GM19397 (cell line): ENCODE measurements at regions not wholly inside any gene's neighbourhood (a gene's known extent, or its start where the extent isn't known, plus 50 kb on each side); places are given as distances from the start of the nearest gene placed in this dataset.

Experiments
- ATAC-seq: cut with Tn5 transposase; IDR thresholded peaks from one replicate; pipeline ENCODE4 v1.9.1; 2021; ENCODE audit warnings: mild to moderate bottlenecking, moderate library complexity; ENCODE audit not compliant: unreplicated experiment

DNA sequence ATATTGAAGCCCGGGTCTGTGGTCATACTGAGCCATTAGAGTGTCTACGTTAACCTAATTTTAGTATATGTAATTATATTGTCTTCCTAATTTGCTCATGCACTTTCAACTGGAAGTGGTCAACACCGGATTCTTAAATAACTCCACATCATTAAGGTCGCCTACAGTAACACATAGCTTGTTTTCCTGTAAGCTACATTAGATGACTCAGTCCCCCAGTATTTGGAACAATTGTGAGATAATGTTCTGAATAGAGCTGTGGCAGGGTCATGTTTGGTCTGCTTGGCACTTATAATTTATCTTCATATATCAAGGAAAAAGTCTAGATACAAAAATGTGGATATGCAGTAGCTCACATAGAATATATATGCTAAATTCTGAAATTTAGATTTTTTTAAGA lies 486.2 kb downstream of the IGSF11 start:
- ATAC-seq, result no peak

DNA sequence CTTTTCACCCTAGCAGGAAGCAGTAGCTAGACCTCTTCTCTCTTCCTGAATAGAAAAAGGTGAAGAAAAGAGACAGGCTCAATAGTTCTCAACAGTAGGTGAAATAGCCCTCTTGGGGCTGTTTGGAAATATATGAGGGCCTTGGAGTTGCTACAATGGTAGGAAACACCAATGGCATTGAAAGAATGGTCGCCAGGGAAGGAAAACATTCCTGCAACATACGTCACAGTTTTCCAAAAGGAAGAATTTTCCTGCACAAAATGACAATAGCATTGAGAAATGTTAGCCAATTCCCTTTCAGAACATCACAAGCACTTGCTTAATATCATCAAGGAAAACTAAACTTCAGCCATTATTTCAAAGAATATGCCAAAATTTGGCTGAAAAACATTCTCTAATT lies 484.5 kb downstream of the IGSF11 start:
- no peak for ATAC-seq

- ATAC-seq, result no peak
Measured at GRCh38 chr3:118550556-118550955, 484.1 kb downstream of the IGSF11 start.

DNA sequence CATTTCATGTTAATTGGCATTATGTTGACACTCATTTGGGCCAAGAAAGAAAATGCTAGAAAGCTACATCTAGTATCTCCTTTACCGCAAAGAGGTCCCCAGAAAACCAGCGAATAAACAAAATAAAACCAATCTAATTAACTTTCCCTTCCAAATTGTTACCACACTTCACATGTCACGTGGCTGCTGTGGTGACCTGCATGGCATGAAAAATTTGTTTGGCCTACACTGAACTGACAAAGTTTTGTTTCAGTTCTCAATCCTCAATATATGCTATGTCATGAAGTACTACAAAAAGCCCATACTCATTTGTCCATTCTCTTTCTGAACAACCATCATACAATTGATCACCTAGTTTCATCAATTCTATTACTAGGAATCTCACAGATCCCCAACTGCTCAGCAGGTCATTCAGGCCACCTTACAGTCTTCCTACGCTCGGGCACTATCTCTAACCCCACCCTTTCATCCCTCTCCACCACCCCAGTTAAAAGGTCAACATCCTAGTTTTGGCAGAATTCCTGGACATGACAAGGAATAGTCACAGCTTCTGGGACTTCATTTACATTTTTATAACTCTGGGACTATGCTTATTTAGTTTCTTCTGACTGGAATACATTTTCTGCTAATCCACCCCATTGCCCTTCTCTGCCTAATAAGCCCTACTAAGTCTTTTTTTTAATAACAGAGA lies 480.4 kb downstream of the IGSF11 start:
- ATAC-seq, result no peak

DNA sequence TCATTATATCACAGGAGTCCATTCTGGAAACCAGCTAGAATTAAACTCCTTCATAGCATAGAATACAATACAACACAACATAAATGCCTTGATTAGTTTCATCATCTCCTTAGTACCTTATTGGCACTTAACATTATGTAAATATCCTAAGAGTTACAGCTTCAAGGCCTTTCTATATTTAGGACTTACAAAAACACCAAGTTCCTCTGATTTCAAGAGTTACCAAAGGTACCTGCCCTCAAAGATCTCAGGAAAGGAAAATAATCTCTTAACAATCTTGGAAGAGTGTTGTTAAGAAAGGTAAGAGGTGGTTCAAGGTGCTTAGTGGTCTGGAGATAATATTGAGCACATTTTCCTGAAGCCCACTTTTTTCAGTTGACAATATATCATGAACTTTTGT lies 477.7 kb downstream of the IGSF11 start:
- no peak for ATAC-seq

- no peak for ATAC-seq
Measured at GRCh38 chr3:118557513-118557912, 477.1 kb downstream of the IGSF11 start.

DNA sequence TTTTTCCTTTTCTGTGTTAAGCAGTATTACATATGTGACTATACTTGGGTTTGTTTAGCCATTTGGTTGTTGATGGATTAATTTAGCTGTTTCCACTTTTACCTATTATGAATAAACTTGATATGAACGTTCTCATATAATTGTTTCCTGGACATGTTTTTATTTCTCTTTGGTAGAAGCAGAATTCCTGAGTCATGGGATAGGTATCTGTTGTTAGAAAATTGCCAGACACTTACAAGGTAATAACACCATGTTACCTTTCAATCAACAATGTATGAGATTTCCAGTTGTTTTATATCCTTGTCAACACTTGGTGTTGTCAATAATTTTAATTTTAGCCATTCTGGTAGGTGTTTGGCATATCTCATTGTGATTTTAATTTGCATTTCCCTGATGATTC lies 475.4 kb downstream of the IGSF11 start:
- no peak for ATAC-seq

GRCh38 chr3:118564800-118565199 lies 469.8 kb downstream of the IGSF11 start:
- no peak for ATAC-seq

- no peak for ATAC-seq
Measured at GRCh38 chr3:118573912-118574311, 460.7 kb downstream of the IGSF11 start.

DNA sequence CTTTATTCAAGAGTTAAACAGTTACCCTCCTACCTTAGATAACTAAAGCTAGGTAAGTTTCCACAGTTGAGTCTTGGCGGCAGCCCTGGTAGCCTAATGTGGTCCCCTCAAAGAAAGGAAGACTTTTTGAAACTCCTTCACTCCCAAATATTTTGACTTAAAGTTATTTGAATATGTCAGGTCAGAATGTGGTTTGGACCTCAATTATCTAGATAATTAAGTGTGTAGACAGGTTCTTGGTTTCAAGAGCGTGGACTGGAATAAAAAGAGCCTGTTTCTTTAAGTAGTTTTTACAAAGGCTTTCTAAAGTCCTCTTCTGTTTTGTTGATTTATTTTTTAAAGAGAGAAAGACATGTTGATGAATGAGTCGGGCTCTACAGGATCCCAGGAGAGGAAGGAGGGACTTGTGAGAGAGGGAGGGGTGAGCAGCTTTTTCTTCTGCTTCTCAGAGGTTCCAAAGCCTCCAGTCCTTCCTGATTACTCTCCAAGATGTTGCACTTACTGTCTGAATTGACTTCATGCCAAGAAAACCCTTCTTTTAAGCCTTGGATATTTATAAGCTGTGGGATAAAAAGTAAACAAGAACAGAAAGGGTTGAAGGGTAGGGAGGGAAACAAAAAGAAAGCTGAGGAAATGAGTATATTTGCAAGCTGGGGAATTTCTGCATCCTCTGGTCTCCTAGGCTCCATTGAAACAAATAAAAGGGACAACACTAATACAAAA lies 457.4 kb downstream of the IGSF11 start:
- no peak for ATAC-seq

- ATAC-seq, result no peak
Measured at GRCh38 chr3:118578559-118578958, 456.1 kb downstream of the IGSF11 start.

DNA sequence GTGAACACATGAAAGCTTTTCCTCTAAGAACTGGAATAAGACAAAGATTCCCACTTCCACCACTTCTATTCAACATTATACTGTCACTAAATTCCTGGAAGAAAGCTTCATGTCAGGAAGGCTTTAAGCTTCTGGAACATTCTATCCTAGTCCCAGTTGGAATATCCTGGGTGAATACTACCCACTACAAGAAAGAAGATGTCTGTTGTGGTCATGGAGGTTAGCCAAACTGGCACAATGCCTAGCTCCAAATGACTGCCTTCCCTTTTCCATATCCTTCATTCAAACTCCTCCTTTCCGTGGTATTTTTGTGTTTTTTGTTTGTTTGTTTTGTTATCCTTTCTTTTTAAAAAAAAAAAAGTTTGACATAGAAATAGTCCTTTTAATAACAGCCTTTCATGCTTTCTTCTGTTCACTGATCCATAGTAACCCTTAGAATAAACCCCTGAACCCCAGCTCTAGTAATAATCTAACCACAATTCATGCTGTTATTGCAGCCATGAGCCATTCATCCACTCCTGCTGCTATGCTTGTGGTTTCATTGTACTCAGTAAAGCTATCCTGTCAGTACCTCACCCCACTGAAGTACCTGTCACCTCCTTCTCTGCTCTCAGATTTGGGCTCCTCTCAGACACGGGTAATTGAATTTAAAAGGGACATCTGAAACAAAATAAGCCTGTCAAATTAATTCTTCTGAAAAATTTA lies 447.5 kb downstream of the IGSF11 start:
- no peak for ATAC-seq

DNA sequence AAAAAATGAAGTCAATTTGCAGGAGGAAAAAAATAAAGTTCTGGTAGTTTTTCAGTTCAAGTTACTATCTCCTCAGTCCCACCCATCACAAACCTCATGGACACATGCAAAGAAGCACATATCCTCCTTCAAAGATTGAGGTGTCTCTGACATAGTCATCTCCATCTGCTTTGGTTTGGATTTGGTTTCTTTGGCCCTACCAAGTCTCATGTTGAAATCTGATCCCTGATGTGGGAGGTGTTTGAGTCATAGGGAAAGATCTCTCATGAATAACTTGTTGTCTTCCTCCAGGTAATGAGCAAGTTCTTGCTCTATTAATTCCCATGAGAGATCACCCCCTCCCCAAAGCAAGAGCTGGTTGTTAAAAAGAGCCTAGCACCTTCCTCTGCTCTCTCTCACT lies 446.8 kb downstream of the IGSF11 start:
- no peak for ATAC-seq

GRCh38 chr3:118593277-118593670 lies 441.4 kb downstream of the IGSF11 start:
- ATAC-seq, result no peak

- ATAC-seq, result no peak
Measured at GRCh38 chr3:118597184-118597583, 437.5 kb downstream of the IGSF11 start.

GRCh38 chr3:118607915-118608820 lies 426.5 kb downstream of the IGSF11 start:
- no peak for ATAC-seq

GRCh38 chr3:118618247-118619040 lies 416.2 kb downstream of the IGSF11 start:
- ATAC-seq, result no peak

DNA sequence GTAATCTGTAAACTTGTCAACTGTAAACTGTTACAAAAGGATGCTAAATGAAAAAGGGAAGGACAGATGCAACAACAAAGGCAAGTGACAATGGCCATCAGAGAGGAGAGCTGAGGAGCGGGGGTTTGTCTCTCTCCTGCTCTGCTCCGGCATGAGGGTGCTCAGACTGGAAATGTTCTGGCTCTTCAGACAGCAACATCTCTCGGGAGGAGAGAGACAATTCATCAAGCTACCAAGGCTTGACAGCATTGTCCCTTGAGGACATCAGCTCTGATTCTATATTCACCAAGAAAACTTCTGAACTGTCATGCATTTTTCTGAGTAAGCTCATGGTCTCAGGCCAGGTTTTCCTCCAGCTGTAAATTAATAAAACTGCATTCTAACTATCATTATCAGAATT lies 408.2 kb downstream of the IGSF11 start:
- no peak for ATAC-seq

- peak; percentile 98 for ATAC-seq
Measured at GRCh38 chr3:118628704-118629341, 405.8 kb downstream of the IGSF11 start.

DNA sequence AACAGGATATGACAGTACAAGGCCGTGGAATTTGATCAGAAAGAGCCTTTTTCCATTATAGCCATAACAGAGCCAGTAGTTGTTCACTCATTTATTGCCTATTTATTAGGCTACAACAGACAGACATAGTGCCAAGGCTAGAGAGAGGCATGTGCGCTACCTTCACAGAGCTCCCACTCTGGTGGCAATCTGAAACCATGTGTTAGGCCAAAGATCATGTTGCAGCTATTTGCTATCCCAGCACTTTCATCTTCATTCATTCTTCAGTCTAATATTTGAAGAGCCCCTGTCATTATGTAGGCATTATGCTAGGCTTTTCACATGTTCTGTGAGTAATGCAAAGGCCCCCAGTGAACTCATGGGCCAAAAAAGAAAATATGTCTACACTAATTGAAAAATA lies 404.8 kb downstream of the IGSF11 start:
- ATAC-seq, result no peak
